Cerebellar cortex (tissue), 1 donor: ENCODE measurements at regions not wholly inside any gene's neighbourhood (a gene's known extent, or its start where the extent isn't known, plus 50 kb on each side); places are given as distances from the start of the nearest gene placed in this dataset.
"Not testable (repeated sequence)": the region's sequence is repeated elsewhere in the genome, so short reads cannot be mapped to it uniquely, and the experiment has no call there.

Experiments
- DNase-seq: peaks from one replicate; pipeline ENCODE4 v3.0.0-alpha.2; 2015; ENCODE audit warnings: low spot score

DNA sequence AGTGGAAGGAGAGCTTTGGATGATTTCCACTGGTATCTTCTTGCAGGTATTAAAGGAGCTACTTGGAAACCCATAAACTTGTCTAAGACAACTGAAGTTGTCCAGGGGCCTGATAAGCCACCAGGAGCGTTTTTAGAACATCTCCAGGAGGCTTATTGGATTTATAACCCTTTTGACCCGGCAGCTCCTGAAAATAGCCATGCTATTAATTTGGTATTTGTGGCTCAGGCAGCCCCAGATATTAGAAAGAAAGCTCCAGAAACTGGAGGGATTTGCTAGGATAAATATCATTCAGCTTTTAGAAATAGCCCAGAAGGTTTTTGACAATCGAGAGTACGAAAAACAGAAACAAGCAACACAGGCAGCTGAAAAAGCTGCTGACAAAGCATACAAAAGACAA lies 461.0 kb upstream of the HTR1E start:
- no peak for DNase-seq

DNA sequence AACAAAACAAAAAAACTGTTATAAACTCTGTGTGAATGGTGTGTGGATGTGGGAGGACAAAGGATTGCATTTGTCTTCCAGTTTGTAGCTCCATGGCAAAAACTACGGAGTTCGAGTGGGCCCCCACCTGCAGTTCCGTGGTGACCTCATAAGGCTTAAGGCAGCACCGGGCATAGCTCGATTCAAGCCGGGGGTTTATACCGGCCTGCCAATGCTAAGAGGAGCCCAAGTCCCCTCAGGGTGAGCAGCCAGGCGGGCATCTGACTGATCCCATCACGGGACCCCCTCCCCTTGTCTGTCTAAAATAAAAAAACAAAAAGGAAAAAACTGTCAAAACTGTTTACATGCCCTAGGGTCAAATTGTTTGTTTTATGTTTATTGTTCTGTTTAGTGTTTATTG lies 463.2 kb upstream of the HTR1E start:
- DNase-seq, result no peak

DNA sequence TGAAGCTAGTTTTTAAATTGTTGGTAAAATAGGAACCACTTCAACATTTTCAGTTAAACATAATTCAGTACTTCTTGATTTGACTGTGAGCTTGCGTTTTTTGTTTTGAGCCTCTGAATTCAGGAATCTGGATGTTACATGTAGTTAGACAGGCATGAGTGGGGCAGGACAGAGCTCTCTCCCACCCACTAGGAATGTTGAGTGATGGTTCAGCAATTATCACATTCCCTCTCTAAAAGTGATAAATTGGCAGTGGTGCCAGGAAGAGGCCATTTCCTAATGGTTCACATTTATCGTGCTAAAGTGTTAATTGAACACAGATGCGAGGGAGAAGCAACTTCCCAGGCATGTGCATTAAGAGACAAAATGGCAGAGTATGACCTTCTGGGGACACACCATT lies 465.5 kb upstream of the HTR1E start:
- DNase-seq, result no peak

DNA sequence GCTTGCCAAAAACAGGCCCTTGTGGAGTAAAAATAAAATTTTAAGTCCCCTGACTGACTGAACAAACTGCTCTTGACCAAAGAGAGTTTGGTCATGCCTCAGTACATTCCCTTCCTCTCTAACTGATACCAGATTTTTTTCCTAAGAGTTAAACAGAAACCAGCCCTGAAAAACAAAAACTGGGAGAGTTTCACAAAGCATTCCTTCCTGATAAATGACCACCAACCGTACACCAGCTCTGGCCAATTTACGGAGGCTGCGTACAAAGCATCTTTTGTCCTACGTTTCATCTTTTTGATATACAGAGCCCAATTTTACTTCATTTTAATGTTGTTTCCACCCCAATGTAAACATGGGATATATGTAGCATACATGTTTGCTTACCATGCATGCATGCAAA lies 477.4 kb upstream of the HTR1E start:
- DNase-seq, result no peak

DNA sequence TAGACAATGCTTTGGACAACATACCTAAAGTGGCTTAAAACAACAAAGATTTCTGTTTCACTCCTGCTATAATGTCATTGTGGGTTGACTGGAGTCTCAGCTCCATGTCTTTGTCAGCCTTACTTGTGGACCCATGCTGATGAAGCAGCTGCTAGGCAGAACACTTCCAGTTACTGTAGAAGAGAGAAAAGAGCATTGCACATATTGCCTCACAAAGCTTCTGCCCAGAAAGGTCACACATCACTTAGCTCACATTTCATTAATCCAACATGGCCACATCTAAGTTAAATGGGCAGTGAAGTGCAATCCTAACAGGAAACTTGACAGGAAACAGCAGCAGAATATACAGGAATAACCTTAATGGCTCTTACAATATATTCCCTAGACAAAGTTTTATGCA lies 480.5 kb upstream of the HTR1E start:
- peak; percentile 72 for DNase-seq

DNA sequence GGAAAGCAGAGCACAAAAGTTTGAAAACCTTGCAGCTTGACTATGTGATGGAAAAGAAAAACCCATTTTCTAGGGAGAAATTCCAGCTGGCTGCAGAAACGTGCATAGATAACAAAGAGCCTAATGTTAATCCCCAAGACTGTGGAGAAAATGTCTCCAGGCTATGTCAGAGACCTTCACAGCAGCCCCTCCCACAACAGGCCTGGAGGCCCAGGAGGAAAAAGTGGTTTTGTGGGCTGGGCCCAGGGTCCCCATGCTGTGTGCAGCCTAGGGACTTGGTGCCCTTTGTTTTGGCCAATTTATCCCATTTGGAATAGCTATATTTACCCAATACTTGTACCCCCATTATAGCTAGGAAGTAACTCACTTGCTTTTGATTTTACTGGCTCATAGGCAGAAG lies 484.1 kb upstream of the HTR1E start:
- DNase-seq, result no peak

DNA sequence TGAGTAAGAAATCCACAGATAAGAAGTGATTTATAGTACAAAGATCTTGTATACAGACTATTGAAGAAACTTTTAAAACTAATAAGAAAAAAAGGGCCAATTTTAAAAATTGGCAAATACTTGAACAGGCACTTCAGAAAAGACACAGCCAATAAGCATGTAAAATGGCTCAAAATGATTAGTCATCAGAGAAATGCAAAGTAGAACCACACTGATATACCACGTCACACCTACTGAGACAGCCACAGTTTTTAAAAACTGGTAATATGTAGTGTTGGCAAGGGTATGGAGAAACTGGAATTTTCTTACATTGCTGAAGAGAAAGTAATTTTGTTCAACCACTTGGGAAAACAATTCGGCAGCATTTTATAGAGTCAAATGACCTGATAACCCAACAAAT lies 488.9 kb upstream of the HTR1E start:
- DNase-seq, result no peak

DNA sequence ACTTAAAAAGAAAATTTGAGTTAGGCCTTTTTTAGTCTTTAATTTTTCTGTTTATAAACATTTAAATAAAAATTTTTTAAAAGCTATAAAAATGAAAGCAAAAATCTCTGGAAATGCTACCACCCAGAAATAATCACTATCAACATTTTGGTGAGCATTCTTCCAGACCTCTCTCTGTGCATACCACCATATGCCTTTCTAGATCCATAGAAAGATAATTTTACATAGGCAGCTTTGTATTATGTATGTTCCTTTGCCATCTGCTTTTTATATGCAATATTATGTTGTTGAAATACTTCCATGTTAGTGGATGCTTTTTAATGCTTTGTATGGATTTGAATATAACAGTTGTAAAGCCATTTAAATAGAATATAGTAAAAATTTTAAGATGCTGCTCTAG lies 496.7 kb upstream of the HTR1E start:
- DNase-seq, result no peak

DNA sequence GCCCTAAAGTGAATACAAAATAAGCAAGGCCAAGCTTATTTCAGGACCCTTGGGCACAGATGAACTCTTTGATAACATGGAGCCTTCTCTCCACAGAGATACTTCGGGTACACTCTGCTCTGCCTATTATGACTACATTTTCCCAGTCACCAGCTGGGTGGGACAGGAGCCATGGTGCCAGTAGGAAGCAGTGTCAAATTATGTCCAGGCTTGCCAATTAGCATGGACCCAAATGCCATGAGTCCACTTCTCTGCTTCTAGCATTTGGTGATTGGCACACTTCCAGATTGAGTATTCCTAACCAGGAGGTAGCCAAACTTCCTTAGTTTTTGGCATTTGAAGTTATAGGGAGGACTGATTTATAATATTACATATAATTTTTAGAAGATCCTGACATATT lies 513.8 kb upstream of the HTR1E start:
- DNase-seq, result peak; percentile 91

DNA sequence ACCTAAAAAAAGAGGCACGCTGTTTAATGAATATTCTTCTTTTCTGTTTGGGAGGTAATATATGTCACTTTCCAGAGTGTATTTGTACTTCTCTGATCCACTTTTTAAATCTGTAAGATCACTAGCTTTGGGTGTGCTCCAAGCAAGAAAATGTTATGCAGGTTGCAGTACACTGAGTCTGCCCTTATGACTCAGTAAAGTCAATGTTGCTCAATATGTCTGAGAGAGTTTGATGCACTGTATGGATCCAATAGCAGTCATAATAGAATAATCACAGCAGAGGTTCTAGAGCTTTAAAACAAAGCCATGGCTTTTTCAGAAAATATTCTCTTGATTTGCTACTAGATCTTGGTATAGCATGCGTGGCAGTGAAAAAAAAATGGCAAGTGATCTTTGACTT lies 525.3 kb upstream of the HTR1E start:
- no peak for DNase-seq

DNA sequence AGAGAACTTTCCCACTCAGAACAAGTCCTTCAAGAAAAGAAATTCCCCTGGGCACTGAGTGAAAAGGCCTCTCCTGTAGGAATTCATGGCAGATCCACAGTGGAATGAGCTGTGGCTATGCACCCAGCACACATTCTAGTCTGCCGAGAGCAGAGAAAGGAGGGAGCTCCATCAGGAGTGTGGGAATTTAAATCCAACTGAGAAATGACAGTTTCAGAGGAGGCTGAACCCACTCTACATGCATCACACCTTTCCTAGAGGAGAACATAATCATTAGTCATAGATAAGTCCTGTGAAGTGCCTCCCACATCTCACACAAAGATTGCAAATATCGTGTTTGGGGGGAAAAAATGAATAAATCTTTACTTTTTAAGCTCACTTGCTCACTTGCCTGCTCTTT lies 530.2 kb upstream of the HTR1E start:
- no peak for DNase-seq

DNA sequence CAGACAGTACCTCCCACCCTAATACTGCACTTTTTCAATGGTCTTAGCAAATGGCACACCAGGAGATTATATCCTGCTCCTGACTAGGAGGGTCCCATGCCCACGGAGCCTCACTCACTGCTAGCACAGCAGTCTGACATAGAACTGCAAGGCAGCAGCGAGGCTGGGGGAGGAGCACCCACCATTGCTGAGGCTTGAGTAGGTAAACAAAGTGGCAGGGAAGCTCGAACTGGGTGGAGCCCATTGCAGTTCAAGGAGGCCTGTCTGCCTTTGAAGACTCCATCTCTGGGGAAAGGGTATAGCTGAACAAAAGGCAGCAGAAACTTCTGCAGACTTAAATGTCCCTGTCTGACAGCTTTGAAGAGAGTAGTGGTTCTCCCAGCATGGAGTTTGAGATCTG lies 544.5 kb upstream of the HTR1E start:
- DNase-seq, result not testable (repeated sequence)

DNA sequence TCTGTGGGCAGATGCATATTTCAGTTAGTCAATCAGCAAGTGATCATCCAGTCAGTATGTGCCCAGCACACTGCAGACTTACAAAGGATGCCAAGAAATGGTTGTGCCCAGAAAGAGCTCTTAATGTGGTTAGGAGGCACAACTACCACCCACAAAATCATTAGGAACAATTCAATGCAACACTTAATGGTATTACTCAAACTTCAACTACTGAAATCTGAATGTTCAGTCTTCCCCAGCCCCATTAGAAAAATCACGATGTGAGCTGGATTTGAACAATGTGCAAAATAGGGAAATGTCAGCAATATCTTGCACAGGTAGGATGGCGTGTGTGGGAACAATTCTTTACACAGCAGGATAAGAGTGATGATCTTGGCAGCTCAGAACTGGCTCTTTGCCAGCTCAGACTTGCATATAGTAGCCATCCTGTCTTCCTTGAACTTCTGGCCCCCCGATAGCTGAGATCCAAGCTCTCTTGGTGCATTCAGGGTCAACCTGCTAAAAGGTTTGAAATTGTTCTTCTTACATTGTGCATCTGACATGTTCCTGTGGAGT lies 556.7 kb upstream of the HTR1E start:
- no peak for DNase-seq

DNA sequence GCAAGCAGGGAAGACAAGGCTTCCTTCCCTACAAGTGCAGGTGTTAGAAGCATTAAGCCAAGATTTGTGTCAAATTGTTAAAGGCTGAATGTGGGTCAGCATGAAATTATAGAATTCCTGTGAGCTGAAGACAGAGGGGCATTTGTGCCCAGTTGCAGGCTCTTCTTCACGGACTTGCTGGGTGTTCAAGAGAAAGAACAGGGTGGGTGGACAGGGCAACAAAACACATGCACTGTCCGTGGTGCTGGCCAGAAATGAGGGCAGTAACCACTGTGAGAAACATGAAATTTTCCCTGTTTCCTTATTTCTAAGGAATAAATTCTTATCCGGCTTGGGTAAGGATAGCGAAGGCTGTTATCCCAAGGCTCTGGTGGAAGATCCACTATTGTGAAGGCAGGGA lies 579.5 kb upstream of the HTR1E start:
- no peak for DNase-seq

DNA sequence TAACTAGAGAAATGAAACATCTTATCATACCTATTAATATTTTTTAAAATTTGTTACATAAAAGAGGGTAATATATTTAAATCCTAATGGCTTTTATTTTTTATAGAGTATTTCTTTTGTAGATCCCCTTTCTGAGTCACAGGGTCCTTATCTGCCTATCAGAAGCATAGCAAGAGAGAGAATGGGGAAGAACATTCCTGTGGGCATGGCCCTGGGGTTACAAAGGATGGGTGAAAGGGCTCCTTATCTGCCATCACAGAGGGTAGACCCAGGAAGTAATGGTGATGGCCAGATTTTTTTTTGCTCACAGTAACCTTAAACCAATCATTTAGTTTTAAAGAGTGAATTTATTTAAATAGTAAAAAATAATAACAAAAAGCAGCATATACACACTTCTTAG lies 582.1 kb upstream of the HTR1E start:
- DNase-seq, result no peak

DNA sequence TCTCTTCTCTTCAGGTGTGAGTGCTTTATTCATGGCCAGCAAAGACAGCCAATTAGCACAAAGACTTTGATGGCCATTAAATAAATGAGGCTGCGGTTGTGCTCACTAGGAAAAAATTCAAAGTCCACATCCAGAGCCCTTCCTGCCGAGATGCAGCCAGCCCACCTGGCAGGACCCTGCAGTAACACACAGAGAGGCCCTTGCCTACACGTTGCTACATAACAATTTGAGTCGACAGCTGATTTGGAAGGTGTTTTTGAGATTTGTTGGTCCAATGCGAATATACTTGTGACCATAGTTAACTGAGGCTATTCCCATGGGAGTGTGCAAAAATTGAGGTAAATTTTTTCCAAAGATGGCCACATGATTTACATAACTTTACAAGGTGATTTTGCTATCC lies 605.4 kb upstream of the HTR1E start:
- DNase-seq, result no peak

DNA sequence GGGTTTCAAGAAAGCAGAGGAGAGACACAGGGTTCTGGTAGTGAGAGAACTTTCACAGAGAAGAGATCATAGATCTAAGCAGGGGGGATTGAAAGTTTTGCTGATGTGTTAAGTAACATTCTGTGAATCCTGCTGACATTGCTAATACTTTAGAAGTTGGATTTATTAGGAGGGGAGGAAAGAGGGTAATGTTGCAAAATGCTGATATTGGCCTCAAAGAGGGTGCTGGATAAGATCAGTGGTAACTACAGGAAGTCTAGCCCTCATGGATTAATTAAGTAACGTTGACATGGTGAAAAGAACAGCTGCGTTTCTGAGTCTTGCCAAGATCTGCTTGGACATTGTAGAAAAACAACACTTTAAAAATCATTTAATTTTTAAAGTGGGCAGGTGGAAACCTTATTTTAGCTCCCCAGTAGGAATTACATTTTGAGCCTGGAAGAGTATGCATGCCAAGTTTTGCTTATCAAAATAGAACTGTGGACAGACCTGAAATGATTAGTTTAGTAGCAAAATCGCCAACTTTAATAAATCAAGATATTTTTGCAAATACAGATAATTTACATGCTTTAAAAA lies 606.0 kb upstream of the HTR1E start:
- DNase-seq, result peak; percentile 77

DNA sequence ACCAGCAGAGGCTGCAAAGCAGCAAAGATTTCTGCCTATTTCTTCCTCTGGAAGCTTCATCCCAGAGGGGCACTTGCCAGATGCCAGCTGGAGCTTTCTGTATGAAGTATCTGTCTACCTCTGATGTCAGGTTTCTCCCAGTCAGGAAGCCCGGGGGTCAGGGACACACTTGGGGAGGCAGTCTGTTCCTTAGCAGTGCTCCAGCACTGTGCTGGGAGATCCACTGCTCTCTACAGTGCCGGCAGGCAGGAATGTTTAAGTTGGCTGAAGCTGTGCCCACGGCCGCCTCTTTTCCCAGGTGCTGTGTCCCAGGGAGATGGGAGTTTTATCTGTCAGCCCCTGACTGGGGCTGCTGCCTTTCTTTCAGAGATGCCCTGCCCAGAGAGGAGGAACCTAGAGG lies 631.1 kb upstream of the HTR1E start:
- DNase-seq, result no peak

DNA sequence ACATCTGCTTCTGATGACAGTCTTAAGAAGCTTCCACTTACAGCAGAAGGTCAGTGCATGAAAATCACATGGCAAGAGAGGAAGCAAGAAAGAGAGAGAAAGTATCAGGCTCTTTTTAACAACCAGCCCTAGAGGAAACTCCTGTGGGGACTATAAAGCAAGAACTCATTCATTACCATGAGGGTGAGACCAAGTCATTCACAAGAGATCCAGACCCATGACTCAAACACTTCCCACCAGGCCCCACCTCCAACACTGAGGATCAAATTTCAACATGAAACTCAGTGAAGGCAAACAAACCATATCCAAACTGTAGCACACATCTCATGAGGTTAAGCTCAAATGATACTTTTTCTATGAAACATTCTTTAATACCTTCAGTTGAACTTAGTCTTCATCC lies 643.2 kb upstream of the SYNCRIP start:
- DNase-seq, result no peak

DNA sequence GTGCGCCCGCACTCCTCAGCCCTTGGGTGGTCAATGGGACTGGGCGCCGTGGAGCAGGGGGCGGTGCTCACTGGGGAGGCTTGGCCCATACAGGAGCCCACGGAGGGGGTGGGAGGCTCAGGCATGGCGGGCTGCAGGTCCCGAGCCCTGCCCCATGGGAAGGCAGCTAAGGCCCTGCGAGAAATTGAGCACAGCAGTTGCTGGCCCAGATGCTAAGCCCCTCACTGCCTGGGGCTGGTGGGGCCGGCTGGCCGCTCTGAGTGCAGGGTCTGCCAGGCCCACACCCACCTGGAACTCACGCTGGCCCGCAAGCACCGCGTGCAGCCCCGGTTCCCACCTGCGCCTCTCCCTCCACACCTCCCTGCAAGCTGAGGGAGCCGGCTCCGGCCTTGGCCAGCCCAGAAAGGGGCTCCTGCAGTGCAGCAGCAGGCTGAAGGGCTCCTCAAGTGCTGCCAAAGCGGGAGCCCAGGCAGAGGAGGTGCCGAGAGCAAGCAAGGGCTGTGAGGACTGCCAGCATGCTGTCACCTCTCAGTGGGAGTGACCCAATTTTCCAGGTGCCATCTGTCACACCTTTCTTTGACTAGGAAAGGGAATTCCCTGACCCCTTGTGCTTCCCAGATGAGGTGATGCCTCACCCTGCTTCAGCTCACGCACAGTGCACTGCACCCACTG lies 642.3 kb upstream of the SYNCRIP start:
- DNase-seq, result peak; percentile 80

DNA sequence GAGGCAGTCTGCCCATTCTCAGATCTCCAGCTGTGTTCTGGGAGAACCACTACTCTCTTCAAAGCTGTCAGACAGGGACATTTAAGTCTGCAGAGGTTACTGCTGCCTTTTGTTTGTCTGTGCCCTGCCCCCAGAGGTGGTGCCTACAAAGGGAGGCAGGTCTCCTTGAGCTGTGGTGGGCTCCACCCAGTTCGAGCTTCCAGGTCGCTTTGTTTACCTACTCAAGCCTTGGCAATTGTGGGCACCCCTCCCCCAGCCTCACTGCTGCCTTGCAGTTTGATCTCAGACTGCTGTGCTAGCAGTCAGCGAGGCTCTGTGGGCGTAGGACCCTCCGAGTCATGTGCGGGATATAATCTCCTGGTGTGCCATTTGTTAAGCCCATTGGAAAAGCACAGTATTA lies 640.9 kb upstream of the SYNCRIP start:
- DNase-seq, result not testable (repeated sequence)

DNA sequence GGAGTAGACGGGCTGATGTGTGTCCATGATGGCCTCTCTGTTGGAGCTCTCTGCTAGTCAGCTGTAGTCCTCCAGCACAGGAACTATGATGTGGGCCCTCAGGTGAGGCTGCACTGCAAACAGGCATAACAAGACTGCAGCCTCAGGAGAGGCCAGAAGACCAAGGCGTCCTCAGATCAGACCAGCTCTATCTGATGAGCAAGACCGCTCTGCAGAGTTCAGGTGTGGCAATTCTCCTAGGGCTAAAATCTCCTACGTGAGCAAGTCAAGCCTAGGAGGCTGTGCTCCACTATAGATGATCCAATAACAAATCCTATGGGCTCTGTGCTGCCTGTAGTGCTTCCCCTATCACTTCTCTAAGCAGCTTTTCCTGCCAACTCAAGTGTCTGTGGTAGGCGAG lies 633.4 kb upstream of the SYNCRIP start:
- no peak for DNase-seq

DNA sequence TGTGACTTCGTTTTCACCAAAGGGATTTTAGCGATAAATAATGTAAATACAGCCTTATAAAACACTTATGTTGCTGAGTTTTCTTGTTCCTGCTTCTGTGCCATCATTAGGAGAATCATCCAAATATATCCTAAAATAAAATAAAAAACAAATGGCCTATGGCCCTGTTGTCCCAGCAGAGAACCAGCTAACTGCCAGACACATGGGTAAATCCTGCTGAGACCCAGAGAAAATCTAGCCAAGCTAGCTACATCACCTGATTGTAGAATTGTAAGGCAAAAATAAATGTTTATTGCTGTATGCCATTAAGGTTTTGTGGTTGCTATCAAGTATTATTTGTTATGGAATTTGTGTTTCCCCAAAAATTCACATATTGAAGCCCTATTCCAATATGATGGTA lies 631.2 kb upstream of the SYNCRIP start:
- DNase-seq, result peak; percentile 57

DNA sequence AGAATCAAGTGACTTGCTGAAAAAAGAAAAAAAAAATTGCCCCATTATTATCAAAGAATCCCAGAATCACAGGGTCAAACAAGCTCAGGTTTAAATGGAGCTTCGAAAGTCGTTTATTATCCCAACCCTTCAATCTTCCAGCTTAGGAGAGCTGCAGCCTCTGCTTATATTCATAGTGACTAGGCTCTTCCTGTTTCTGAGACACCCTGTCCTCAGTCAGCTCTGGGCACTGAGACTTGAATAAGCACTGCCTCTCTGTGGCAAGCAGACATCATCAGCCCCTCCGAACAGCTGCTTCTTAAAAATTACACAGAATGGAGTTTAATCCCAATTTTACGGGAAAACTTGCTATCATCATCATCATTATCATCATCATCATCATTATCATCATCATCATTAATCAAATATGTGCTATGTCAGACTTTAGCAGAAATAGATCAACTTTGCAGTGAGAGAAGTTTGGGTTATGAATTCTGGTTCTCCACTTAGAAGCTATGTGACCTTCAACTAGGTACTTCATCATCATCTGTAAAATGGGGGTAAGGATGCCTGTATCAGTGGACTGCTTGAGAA lies 614.0 kb upstream of the SYNCRIP start:
- DNase-seq, result no peak
